HG03558 (cell line): ENCODE measurements at regions not wholly inside any gene's neighbourhood (a gene's known extent, or its start where the extent isn't known, plus 50 kb on each side); places are given as distances from the start of the nearest gene placed in this dataset.

Experiments used
- ATAC-seq: cut with Tn5 transposase; IDR thresholded peaks from one replicate; pipeline ENCODE4 v1.9.1; 2021; ENCODE audit warnings: moderate number of reproducible peaks; ENCODE audit not compliant: unreplicated experiment; ENCODE audit errors: extremely low read depth

GRCh38 chr4:121277194-121278105 lies 103.4 kb downstream of the QRFPR start:
- ATAC-seq = peak; percentile 18

DNA sequence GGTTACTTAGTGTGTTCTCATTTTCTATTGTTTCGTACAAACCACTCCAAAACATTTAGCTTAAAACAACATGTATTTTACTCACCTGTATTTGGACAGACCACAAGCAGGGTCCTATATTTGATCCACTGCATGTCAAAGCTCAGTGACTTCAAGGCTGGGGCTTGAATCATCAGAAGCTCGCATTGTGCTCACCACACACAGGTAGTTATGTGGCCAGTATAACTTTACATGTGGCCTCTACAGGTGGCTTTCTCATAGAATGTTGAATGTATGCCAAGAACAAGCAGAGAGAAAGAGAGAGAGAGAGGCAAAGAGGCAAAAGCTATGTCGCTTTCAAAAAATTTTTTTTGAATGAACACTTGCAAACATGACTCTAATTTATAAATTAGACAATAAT lies 107.6 kb downstream of the QRFPR start:
- ATAC-seq = no peak

DNA sequence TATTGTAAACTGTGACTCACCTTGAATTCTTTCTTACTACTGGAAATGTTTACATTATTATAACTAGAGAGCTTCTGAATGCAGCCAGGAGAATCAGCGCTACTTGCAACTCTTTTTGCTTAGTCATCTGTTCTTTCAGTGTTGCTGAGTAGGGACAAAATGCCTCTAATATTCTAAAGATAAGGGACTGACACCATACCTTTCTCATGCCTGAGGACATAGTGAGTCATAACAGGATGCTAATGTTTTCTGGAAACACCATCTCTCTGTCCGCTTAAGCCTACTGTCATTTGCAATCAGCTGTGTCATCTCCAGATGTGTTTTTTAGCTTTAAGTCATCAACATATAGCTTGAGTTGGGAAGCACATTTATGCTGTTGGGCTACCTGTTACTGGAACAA lies 108.3 kb downstream of the QRFPR start:
- peak; percentile 86 for ATAC-seq

DNA sequence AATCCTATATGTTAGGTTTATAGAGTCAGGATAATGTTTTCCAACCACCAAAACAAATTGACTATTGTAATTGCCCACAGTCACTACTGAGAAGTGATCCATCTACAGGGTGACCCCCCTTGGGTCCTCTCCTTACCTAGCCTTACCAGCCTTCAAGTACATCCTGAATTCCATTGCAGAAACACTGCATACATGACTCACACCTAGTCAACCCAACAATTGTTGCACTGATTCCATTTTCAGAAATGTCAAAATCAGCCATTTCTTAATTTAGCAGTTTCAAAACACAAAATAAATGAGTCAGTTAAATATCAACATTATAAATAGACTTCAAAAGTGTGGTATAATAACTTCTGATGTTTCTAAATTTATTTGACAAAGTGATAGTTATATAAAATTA lies 106.3 kb upstream of the TNIP3 start:
- no peak for ATAC-seq

DNA sequence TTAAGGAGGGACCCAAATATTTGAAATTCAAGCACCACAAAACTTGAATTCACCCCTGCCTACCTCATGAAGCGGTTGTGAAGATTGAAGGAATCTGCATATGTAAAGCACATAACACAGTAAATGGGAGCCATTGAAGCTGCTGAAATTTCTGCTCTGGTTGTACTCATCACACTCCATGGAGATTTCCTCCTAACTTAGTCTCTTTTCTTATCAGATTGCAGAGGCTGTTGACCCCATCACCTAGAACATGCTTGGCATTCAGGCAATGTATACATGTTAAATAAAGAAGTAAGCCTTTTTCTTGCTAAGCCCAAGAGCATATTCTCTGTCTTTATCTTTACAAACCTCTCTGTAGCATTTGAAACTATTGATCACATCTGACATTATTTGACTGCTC lies 104.9 kb upstream of the TNIP3 start:
- no peak for ATAC-seq

DNA sequence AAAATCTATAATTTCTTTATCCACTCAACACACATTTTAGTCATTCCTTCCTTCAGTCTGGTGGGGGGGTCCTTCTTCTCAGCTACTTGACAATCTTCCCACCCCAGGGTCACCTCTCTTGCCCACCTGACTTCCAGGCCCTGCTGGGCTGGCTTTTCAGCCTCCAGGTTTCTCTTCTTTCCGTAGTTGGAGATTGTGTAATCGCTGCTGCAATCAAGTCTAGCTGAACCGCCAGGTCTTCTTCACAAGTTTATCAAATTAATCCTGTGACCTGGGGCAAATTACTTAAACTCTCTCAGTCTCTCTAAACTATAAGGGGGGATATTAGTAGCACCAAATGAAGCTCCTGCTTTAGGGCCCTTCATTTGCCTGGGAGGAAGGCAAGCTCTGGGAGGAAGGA lies 102.9 kb upstream of the TNIP3 start:
- ATAC-seq = no peak

DNA sequence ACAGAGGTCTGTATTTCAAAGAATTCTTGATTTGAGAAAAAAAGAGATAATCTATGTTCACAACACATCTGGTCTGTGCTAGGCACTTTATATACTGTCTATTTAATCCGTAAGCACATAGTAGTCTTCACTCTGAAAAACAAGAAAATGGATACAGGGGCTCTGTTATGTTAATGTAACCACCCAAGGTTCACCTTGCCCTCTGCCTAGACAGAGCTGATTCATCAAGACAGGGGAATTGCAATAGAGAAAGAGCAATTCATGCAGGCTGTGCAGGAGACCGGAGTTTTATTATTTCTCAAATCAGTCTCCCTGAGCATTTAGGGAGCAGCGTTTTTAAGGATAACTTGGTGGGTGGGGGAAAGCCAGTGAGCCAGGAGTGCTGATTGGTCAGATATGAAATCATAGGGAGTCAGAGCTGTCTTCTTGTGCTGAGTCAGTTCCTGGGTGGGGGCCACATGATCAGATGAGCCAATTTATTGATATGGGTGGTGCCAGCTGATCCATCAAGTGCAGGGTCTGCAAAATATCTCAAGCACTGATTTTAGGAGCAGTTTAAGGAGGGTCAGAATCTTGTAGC lies 92.9 kb upstream of the TNIP3 start:
- ATAC-seq = no peak

- ATAC-seq = peak; percentile 99
Observed at GRCh38 chr4:121255986-121256750, 92.0 kb upstream of the TNIP3 start.

DNA sequence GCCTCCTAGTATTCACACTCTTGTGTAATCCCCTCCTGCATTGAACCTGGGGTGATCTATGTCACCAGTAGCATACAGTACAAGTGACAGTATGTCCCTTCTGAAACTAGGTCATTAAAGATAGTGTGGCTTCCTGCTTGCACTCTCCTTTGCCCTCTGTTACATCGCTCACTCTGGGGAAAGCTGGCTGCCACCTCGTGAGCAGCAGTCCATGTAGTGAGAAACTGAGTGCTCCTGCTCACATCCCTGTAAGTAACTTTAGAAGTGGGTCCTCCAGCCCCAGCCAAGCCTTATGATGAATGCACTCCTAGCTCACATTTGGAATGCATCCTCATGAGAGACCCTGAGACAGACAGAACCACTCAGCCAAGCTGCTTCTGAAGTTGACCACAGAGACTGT lies 89.8 kb upstream of the TNIP3 start:
- no peak for ATAC-seq

DNA sequence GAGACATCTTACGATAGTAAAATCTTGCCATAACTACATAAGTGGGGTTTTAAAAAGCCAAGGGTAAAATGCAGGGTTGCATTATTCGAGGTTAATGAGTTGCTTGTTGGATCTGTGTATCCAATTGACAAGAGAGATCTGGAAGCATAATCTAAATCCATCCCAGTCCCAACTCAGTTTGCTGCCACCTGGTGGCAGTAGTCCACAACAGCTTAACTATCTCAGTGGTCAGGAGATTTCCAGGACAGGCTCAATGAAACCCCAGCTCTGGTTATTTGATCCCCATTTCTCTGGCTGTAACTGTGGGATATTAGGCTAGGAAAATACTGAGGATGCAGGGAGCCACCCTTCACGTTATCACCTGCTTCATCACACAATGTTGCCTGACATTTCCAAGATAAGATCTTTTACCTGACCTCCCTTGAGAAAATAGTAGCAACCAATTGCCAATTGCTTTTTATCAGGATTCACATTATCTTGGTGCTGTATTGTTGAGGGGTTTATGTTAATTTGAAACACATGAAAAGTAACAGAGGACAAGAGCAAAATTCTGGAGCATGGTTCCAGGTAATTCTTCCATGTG lies 88.2 kb upstream of the TNIP3 start:
- ATAC-seq = no peak

GRCh38 chr4:121248747-121249146 lies 84.6 kb upstream of the TNIP3 start:
- ATAC-seq = no peak

GRCh38 chr4:121246698-121247097 lies 82.6 kb upstream of the TNIP3 start:
- no peak for ATAC-seq

DNA sequence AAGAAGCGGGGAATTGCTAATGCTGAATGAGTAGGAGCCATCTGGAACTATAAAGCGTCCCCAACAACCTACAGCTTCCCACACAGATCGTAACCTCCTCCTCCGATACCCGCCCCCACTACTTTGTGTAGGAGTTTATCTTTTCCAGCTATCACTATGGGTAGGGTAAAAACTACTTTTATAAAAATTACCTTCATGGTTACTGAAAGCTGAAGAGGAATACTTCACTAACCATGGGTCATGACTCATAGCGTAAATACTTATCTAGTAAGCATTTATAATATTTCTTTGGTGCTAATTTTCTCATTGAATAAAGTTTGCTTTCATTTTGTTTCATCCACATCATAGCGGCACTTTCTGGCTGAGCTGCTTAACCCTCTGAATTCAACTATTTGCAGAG lies 79.4 kb upstream of the TNIP3 start:
- ATAC-seq = no peak

DNA sequence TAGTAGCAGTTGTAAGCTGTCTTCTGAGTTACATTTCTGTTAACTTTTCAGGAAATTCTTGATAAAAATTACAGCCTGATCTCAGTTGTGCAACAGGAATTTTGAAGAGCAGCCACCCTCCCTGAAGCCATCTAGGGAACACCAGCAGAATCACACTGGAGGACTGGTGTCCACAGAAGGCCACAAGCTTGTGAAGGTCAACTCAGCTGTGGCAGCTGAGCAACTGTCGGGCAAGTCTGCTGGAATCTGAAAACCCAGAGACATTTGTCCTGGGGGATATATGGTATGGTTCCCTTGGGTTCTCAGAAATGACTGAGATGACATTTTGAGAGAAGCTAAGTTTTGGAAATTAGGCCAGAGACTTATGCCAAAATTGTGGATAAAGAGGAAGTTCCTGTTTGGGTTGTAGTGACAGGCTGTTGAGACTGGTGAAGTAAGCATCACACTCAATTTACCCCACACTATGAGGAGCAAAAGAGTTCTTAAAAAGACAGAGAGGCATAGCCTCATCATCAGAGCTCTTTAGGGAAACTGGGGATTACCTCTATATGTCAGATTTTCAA lies 78.1 kb upstream of the TNIP3 start:
- no peak for ATAC-seq

DNA sequence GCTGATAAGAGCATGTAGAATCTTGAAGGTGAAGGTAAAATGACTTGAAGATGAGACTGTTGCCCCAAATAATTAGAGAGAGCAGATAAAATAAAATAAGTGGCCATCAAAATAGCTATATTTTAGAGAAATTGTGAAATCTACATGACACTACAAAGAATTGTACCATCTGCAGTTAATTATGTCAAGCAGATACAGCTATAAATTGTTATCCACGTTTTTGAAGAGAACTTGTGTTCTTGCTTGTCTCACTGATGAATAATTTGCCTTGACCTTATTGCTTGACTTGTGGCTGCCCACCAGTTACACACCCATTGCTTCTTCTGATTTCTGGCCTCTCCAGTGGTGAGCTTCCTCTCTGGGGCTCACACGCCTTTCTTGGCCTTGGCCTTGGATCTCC lies 75.8 kb upstream of the TNIP3 start:
- ATAC-seq = no peak

DNA sequence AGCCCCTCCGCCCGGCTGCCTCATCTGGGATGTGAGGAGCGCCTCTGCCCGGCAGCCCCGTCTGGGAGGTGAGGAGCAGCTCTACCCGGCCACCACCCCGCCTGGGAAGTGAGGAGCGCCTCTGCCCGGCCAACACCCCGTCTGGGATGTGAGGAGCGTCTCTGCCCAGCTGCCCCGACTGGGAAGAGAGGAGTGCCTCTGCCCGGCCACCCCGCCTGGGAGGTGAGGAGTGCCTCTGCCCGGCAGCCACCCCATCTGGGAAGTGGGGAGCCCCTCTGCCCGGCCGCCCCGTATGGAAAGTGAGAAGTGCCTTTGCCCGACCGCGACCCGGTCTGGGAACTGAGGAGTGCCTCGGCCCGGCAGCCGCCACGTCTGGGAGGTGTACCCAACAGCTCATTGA lies 74.3 kb upstream of the TNIP3 start:
- ATAC-seq = no peak

- no peak for ATAC-seq
Observed at GRCh38 chr4:121237069-121237399, 72.9 kb upstream of the TNIP3 start.

DNA sequence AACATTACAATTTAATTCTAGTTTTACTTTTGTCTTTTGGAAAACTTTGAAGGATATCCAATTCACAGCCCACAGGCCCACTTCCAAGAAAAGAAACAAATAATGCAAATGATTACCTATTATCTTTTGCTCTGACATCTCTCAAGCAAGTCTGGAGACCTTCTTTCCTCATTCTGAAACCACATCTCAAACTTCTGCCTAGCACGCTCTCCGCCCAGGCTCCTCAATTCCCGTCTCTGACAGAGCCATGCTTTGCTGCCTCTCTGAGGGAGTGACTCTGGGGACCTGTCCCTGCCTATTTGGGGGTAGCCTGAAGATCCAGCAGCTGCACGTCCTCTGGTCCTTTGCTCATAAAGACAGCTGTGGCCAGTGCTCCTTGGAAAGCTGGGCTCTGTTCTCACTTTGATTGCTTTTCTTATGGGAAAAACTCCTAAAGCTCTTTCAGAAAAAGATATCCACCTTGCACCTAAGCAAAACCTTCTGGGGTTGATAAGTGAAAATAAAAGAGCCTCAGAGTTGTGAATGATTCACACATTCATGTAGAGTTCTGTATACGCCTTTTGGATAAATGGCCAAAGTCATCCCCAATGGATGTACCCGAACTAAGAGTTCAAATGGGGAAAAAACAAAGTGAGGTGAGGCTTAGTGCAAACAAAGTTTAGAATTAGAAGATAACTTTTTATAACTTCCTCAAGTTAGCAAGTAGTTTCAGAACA lies 72.4 kb upstream of the TNIP3 start:
- ATAC-seq = no peak

DNA sequence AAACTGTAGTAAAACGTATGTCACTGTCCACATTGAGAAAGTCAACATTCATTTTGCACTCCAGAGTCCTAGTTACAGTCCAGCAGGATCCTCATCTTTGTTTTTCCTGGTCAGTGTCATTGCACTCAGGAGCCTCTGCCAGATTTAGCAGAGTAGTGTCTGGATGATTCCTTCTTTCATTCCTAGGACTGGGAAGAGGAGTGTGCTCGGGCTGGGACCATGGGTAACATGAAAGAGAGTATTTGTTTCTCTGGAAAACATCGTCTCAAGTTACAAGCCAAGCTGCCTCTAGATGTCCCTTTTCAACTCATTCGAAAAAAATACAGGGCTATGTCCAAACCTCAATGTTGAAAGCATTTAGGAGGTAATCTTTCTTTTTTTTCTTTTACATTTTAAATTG lies 69.9 kb upstream of the TNIP3 start:
- no peak for ATAC-seq

DNA sequence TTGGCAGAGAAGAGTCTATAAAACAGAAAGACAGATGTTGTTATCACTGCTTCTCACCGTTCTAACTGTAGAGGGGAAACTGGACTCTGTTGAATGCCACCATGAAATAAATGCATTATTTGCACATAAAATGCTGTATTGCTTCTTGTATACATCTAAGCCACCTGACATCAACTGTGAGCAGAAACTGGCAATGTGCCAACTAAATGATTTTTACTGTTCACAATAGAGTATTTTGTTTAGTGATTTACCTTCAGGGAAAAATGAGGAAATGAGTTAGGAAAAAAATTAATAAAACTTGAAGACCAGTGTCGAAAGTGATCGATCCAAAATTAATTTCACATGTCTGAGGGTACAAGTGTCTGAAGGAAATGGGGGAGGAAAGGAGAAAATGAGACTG lies 65.9 kb upstream of the TNIP3 start:
- no peak for ATAC-seq
